SK-N-SH (cell line): ENCODE measurements at regions not wholly inside any gene's neighbourhood (a gene's known extent, or its start where the extent isn't known, plus 50 kb on each side); places are given as distances from the start of the nearest gene placed in this dataset.

Experiments
- EP300 ChIP-seq, 2 experiments: IDR thresholded peaks; 2 replicates each; pipeline versions ENCODE4 v1.4.0 to v1.6.1; 2012; ENCODE audit warnings: borderline replicate concordance in 1 of 2, low read depth in 1 of 2, low read length in 1 of 2
- IRF3 ChIP-seq: fragments of 150-350 bp; IDR thresholded peaks from 2 replicates; pipeline ENCODE4 v1.6.1; 2016; ENCODE audit warnings: mild to moderate bottlenecking, low read depth, low read length
- TCF12 ChIP-seq: IDR thresholded peaks from 2 replicates; pipeline ENCODE4 v1.4.0; 2012
- ZBTB33 ChIP-seq: IDR thresholded peaks from 2 replicates; pipeline ENCODE4 v1.4.0; 2012; ENCODE audit warnings: low read depth, borderline replicate concordance

GRCh38 chr2:21646345-21646744 lies 522.6 kb downstream of the TDRD15 start:
- TF ChIP-seq TCF12: no peak
- no peak for TF ChIP-seq ZBTB33
- TF ChIP-seq IRF3: no peak
- TF ChIP-seq EP300 (IDR thresholded peaks at IDR 0.05; ENCODE audit: borderline replicate concordance in 1 of 2, low read depth in 1 of 2, low read length in 1 of 2): no peak
